ENCODE measurements at regions not wholly inside any gene's neighbourhood (a gene's known extent, or its start where the extent isn't known, plus 50 kb on each side); places are given as distances from the start of the nearest gene placed in this dataset.

DNA sequence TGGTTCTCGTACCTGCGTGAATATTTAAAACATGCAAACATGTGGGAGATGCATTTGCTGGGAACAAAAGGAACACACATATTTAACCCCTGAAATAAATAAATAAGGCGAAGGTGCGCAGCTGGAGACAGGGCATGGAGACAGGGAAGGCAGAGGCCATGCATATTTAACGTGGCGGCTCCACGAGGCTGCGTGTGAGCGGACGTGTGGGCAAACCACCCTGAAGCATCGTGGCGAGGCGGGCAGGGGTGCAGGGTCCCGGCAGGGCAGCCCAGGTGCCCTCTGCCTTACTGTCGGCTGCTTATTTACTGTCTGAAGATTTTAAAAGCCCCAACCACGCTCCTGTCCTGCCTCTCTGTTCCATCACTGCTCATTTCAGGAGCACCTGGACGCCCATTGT lies 104.0 kb upstream of the ACTRT2 start:
- TF ChIP-seq, protein P1, sequence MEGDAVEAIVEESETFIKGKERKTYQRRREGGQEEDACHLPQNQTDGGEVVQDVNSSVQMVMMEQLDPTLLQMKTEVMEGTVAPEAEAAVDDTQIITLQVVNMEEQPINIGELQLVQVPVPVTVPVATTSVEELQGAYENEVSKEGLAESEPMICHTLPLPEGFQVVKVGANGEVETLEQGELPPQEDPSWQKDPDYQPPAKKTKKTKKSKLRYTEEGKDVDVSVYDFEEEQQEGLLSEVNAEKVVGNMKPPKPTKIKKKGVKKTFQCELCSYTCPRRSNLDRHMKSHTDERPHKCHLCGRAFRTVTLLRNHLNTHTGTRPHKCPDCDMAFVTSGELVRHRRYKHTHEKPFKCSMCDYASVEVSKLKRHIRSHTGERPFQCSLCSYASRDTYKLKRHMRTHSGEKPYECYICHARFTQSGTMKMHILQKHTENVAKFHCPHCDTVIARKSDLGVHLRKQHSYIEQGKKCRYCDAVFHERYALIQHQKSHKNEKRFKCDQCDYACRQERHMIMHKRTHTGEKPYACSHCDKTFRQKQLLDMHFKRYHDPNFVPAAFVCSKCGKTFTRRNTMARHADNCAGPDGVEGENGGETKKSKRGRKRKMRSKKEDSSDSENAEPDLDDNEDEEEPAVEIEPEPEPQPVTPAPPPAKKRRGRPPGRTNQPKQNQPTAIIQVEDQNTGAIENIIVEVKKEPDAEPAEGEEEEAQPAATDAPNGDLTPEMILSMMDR (IDR thresholded peaks at IDR 0.05): no peak
- no peak for TF ChIP-seq POLR2A (IDR thresholded peaks at IDR 0.05)

Data from testis (tissue), 2 donors.